ENCODE measurements at regions not wholly inside any gene's neighbourhood (a gene's known extent, or its start where the extent isn't known, plus 50 kb on each side); places are given as distances from the start of the nearest gene placed in this dataset.

DNA sequence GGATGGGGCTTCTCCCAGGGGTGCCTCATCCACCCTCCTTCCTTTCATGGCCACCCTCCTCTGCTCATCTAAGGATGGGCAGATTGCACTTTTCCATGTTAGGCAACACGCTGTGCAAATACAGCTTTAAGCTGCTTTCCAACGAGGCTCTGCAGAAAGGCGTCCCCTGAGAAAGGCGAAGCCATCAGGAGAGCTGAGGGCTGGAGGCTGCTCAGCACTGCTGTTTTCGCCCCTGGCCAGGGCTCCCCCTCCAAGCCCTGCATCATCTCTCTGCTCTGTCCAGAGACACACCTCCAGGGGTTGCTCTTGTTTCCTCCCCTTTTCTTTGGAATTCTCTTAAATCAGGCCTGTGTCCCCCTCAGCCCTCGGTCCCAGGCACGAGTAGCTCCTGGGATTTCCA, 526.1 kb downstream of the CDH26 start:
- H3K4me3 ChIP-seq (ENCODE audit: low read depth, low read length) = no peak overlapping the region
- no peak for DNase-seq (ENCODE audit: low read depth)
- TF ChIP-seq, protein P1, sequence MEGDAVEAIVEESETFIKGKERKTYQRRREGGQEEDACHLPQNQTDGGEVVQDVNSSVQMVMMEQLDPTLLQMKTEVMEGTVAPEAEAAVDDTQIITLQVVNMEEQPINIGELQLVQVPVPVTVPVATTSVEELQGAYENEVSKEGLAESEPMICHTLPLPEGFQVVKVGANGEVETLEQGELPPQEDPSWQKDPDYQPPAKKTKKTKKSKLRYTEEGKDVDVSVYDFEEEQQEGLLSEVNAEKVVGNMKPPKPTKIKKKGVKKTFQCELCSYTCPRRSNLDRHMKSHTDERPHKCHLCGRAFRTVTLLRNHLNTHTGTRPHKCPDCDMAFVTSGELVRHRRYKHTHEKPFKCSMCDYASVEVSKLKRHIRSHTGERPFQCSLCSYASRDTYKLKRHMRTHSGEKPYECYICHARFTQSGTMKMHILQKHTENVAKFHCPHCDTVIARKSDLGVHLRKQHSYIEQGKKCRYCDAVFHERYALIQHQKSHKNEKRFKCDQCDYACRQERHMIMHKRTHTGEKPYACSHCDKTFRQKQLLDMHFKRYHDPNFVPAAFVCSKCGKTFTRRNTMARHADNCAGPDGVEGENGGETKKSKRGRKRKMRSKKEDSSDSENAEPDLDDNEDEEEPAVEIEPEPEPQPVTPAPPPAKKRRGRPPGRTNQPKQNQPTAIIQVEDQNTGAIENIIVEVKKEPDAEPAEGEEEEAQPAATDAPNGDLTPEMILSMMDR (IDR thresholded peaks at IDR 0.05; ENCODE audit: insufficient read depth, low read depth, low read length) = no peak

DNA sequence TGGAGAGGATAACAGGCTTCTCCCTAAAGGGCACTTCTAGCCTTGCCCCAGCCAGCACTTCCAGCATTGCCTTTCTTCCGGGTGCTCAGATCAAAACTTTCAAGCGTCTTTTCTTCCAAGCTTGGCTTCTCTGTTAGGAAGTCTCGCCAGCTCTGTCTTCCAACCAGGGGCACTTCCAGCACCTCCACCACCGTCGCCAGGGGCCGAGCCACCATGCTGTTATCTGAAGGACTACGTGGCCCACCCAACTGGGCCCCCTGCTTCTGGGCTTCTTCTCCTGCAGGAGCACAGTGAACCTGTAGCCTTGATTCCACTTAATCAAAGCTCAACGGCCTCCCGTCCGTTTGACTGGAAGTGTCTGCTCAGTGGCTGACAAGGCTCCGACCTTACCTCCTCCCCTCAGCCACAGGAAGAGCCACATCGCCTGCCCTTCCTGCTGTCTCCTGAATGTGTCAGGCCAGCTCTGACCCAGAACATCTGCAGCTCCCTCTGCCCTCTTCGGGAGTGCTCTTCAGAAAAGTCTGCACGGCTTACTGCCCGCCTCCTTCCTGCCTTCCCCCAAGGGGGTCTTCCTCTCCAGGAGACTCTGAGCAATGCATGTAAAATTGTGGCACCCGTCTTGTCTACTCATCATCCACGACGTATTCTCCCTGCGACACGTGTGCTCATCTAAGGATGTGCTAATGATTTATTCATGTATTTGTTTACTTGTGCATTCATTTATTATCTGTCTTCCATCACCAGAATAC, 527.0 kb downstream of the CDH26 start:
- TF ChIP-seq, protein P1 (IDR thresholded peaks at IDR 0.05; ENCODE audit: insufficient read depth, low read depth, low read length) = no peak
- H3K4me3 ChIP-seq (ENCODE audit: low read depth, low read length) = no peak overlapping the region
- DNase-seq (ENCODE audit: low read depth) = no peak

DNA sequence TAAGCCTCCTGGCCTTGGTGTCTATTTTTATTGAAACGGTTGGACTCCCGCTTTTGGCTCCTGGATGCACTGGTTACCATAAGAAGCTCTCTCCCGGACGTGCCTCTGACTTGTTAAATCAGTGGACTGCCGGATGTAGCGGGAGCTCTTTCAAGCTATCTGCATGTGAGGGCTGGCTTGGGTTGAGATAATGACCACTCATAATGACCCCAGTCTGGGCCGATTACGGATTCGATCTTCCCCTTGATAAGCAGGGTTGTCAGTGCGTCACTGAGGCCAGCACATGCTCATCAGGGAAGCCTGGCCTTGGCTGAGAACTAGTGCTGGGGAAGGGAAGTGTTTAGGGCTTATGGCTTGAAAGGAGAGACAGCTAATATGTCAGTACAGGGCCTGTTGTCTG, 528.1 kb downstream of the CDH26 start:
- DNase-seq (ENCODE audit: low read depth) = no peak
- no peak overlapping the region for H3K4me3 ChIP-seq (ENCODE audit: low read depth, low read length)
- TF ChIP-seq, protein P1 (IDR thresholded peaks at IDR 0.05; ENCODE audit: insufficient read depth, low read depth, low read length) = no peak

DNA sequence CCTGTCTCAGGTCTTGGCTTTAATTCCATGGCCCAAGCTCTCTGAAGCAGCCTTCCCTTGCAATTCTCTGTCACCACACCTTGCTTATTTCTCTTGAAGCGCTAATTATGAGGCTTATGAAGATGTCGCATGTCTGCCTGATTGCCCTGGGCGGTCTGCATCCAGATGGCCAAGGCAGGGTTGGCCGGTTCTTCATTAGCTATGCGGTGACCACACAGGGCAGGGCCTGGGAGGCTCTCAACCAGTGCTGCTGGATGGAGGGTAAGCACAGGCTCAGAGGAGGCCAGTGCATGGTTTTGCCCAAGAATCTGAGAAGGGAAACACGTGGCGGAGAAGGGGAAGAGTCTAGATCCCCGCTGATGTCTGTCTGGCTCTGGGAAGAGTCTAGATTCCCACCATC, 528.7 kb downstream of the CDH26 start:
- TF ChIP-seq, protein P1 (IDR thresholded peaks at IDR 0.05; ENCODE audit: insufficient read depth, low read depth, low read length) = no peak
- H3K4me3 ChIP-seq (ENCODE audit: low read depth, low read length) = no peak overlapping the region

DNA sequence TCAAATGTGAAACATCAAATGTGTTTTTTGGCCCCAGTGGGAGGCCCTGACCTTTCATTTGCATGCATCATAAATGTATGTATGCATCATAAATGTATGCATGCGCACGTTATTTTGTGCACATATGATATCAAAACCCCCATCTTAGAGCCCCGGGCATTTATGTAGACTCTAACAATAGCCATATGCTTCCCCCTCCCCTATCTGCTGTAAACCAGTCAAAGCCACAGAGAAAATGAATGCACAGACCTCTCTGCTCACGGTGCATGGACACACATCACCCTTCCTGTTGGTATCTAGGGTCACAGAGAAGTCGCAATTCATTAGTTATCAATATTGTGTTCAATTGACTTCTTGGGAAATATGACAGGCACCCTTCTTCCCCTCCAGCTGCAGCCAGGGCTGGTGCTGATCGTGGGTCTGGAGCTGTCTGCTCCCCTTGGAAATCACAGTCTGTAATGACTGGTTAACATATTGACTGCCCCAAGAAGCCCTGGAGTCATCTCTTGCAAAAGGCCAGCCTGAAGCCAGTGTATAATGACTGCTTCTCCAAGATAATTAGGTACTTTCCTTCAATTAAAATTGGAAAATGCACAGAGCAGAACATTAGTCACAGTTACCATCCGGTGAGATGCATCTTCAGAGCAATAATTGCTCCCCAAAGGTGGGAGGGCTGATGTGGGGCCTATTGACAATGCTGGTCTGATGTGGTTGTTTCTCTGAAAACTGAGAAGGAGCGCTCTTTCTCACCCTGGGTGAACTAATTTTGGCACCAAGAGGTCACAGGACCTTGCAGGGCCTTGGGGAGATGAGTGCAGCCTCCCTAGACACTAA, 532.2 kb downstream of the CDH26 start:
- TF ChIP-seq, protein P1 (IDR thresholded peaks at IDR 0.05; ENCODE audit: insufficient read depth, low read depth, low read length) = no peak
- no peak overlapping the region for H3K4me3 ChIP-seq (ENCODE audit: low read depth, low read length)
- no peak for DNase-seq (ENCODE audit: low read depth)

More for the DNA sequence above, 528.7 kb downstream of the CDH26 start:
- no peak for DNase-seq (ENCODE audit: low read depth)

DNA sequence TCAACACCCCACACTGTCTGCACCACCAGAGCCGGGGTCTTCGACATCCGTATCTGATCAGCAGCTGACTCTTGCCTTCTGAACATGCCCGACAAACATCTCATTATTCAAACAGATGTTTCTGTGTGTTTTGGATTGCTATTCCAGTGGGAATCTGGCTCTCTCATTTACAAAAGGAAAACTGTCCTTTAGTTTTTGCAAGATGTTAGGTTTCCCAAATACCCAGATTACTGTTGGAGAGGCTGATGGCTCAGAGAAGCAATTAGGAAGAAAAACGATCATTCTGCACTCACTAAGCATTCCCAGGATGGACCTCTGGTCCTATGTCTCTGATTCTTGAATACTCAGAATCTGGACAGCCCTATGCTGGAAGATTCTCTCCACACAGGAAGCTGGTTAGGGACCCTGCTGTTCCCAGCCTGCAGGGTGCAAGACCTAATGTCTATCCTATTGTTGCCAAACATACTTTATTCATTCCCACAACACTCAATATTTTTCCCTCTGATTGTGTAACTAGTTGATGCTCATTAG, 532.9 kb downstream of the CDH26 start:
- DNase-seq (ENCODE audit: low read depth) = no peak
- TF ChIP-seq, protein P1 (IDR thresholded peaks at IDR 0.05; ENCODE audit: insufficient read depth, low read depth, low read length) = no peak
- H3K4me3 ChIP-seq (ENCODE audit: low read depth, low read length) = no peak overlapping the region
